Esophagus squamous epithelium (tissue), 4 donors: ENCODE measurements at regions not wholly inside any gene's neighbourhood (a gene's known extent, or its start where the extent isn't known, plus 50 kb on each side); places are given as distances from the start of the nearest gene placed in this dataset.

Source experiments
- POLR2A ChIP-seq, 4 donors: fragments of 450-650 bp; IDR thresholded peaks; one replicate each; pipeline ENCODE4 v1.6.1; 2017; ENCODE audit warnings: antibody characterized with exemption in 4 of 4, mild to moderate bottlenecking in 4 of 4, moderate library complexity in 3 of 4
- TF ChIP-seq, protein P1 (sequence below), 6 experiments: fragments of 450-650 bp in 4 of 6; fragments of 200-600 bp in 2 of 6; sonication (generic) in 2 of 6; IDR thresholded peaks; one replicate each; pipeline ENCODE4 v1.5.1; 2016 to 2019; ENCODE audit warnings: antibody characterized with exemption in 6 of 6, mild to moderate bottlenecking in 4 of 6, moderate library complexity in 4 of 6

DNA sequence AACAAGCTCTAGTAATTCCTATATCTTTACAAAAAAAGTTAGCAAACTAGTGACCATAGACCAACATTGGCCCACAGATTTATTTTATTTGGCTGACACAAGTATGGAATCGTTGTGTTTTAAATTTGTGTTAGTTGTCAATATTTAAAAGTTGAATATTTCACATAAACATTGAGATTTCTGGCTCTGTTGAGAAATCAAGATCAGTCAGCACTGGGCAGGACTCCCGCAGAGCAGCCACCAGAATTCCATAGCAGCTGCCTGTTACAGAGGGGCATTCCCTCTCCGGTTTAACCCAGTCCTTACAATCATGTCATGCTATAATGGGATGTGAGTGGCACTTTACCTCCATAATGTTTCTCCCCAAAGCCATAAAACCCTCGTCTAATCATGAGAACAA lies 79.2 kb upstream of the NRIP1 start:
- no peak for TF ChIP-seq POLR2A (IDR thresholded peaks at IDR 0.05)
- TF ChIP-seq, protein P1, sequence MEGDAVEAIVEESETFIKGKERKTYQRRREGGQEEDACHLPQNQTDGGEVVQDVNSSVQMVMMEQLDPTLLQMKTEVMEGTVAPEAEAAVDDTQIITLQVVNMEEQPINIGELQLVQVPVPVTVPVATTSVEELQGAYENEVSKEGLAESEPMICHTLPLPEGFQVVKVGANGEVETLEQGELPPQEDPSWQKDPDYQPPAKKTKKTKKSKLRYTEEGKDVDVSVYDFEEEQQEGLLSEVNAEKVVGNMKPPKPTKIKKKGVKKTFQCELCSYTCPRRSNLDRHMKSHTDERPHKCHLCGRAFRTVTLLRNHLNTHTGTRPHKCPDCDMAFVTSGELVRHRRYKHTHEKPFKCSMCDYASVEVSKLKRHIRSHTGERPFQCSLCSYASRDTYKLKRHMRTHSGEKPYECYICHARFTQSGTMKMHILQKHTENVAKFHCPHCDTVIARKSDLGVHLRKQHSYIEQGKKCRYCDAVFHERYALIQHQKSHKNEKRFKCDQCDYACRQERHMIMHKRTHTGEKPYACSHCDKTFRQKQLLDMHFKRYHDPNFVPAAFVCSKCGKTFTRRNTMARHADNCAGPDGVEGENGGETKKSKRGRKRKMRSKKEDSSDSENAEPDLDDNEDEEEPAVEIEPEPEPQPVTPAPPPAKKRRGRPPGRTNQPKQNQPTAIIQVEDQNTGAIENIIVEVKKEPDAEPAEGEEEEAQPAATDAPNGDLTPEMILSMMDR (IDR thresholded peaks at IDR 0.05) = no peak
